WTC11 (cell line): ENCODE measurements at regions not wholly inside any gene's neighbourhood (a gene's known extent, or its start where the extent isn't known, plus 50 kb on each side); places are given as distances from the start of the nearest gene placed in this dataset.
A peak's percentile ranks its signal among the peaks of the same experiment; 100 is the strongest.

Experiments used
- ATAC-seq: fragments of 200-7000 bp; cut with Tn5 transposase; 2 replicates; pipeline ENCODE4 v1.10.0; 2021; ENCODE audit warnings: mild to moderate bottlenecking, moderate library complexity
- CTCF ChIA-PET: fragments of 300-600 bp; sonication (Branson Sonifier 250); formaldehyde crosslinking; loops from one replicate; lab custom pipeline; 2021; ENCODE audit warnings: antibody characterized with exemption; lab: Charles Lee
- POLR2A ChIA-PET: fragments of 350-600 bp; sonication (Branson Sonifier 250); formaldehyde crosslinking; loops from one replicate; lab custom pipeline; 2021; ENCODE audit warnings: antibody characterized with exemption; lab: Charles Lee
- DNase-seq: peaks from one replicate; pipeline ENCODE4 v3.0.0; 2021; ENCODE audit warnings: low spot score
- H3K27ac Mint-ChIP-seq: 2 replicates; pipeline ENCODE4 v1.8.0; 2021; ENCODE audit warnings: mixed read lengths
- H3K27me3 Mint-ChIP-seq: 2 replicates; pipeline ENCODE4 v1.8.0; 2021; ENCODE audit warnings: low read depth, mild to moderate bottlenecking, moderate library complexity, mixed read lengths
- H3K36me3 Mint-ChIP-seq: 2 replicates; pipeline ENCODE4 v1.8.0; 2021; ENCODE audit warnings: mixed read lengths
- H3K4me1 Mint-ChIP-seq: 2 replicates; pipeline ENCODE4 v1.8.0; 2022; ENCODE audit warnings: mixed read lengths
- H3K4me3 Mint-ChIP-seq: 2 replicates; pipeline ENCODE4 v1.8.0; 2021; ENCODE audit warnings: mild to moderate bottlenecking, moderate library complexity, mixed read lengths
- H3K9me3 Mint-ChIP-seq: 2 replicates; pipeline ENCODE4 v1.8.0; 2021; ENCODE audit warnings: mixed read lengths
- AR ChIP-seq: fragments of 250-450 bp; sonication (Bioruptor Pico); IDR thresholded peaks from 2 replicates; pipeline ENCODE4 v1.9.0; 2021; ENCODE audit warnings: mild to moderate bottlenecking
- ATF3 ChIP-seq: sonication (generic); formaldehyde crosslinking; conservative IDR thresholded peaks from 2 replicates; pipeline ENCODE4 v1.8.1; 2022; ENCODE audit warnings: mild to moderate bottlenecking, missing genetic modification reagents
- CREB1 ChIP-seq: sonication (generic); formaldehyde crosslinking; IDR thresholded peaks from 2 replicates; pipeline ENCODE4 v1.8.0; 2023; ENCODE audit warnings: mild to moderate bottlenecking, missing genetic modification reagents
- E2F4 ChIP-seq: sonication (generic); formaldehyde crosslinking; IDR thresholded peaks from 2 replicates; pipeline ENCODE4 v1.8.1; 2022; ENCODE audit warnings: low read depth, mild to moderate bottlenecking, moderate library complexity, missing genetic modification reagents, borderline replicate concordance
- E2F5 ChIP-seq: sonication (generic); formaldehyde crosslinking; IDR thresholded peaks from 2 replicates; pipeline ENCODE4 v1.8.1; 2022; ENCODE audit warnings: mild to moderate bottlenecking, moderate library complexity, missing genetic modification reagents
- EMX1 ChIP-seq: fragments of 250-450 bp; sonication (Bioruptor Pico); IDR thresholded peaks from 2 replicates; pipeline ENCODE4 v1.8.0; 2021; ENCODE audit warnings: mild to moderate bottlenecking
- FOXK1 ChIP-seq: sonication (generic); formaldehyde crosslinking; IDR thresholded peaks from 2 replicates; pipeline ENCODE4 v1.8.0; 2022; ENCODE audit warnings: mild to moderate bottlenecking, moderate library complexity, missing genetic modification reagents
- FOXP1 ChIP-seq: sonication (generic); formaldehyde crosslinking; IDR thresholded peaks from 2 replicates; pipeline ENCODE4 v1.8.0; 2022; ENCODE audit warnings: missing genetic modification reagents, mild to moderate bottlenecking, moderate library complexity, borderline replicate concordance
- GABPB1 ChIP-seq: sonication (generic); formaldehyde crosslinking; IDR thresholded peaks from 2 replicates; pipeline ENCODE4 v1.8.1; 2023; ENCODE audit warnings: mild to moderate bottlenecking, missing genetic modification reagents
- JAZF1 ChIP-seq: fragments of 250-450 bp; sonication (Bioruptor Pico); IDR thresholded peaks from 2 replicates; pipeline ENCODE4 v1.9.0; 2021; ENCODE audit warnings: moderate library complexity, mild to moderate bottlenecking, inconsistent platforms
- MXD4 ChIP-seq: fragments of 250-450 bp; sonication (Bioruptor Pico); IDR thresholded peaks from 2 replicates; pipeline ENCODE4 v1.8.0; 2021; ENCODE audit warnings: mild to moderate bottlenecking, moderate library complexity, borderline replicate concordance
- MYBL2 ChIP-seq: sonication (generic); formaldehyde crosslinking; IDR thresholded peaks from 2 replicates; pipeline ENCODE4 v1.8.1; 2023; ENCODE audit warnings: mild to moderate bottlenecking, moderate library complexity, missing genetic modification reagents
- NFATC4 ChIP-seq: fragments of 250-450 bp; sonication (Bioruptor Pico); IDR thresholded peaks from 2 replicates; pipeline ENCODE4 v1.9.0; 2021; ENCODE audit warnings: mild to moderate bottlenecking
- SMAD4 ChIP-seq: sonication (generic); formaldehyde crosslinking; IDR thresholded peaks from 2 replicates; pipeline ENCODE4 v1.8.0; 2022; ENCODE audit warnings: mild to moderate bottlenecking, missing genetic modification reagents
- TEAD4 ChIP-seq: sonication (generic); formaldehyde crosslinking; IDR thresholded peaks from 2 replicates; pipeline ENCODE4 v1.8.0; 2022; ENCODE audit warnings: mild to moderate bottlenecking, missing genetic modification reagents
- ZMAT4 ChIP-seq: fragments of 250-450 bp; sonication (Bioruptor Pico); IDR thresholded peaks from 2 replicates; pipeline ENCODE4 v1.9.0; 2021; ENCODE audit warnings: mild to moderate bottlenecking
- ZNF263 ChIP-seq: sonication (generic); formaldehyde crosslinking; IDR thresholded peaks from 2 replicates; pipeline ENCODE4 v1.8.1; 2022; ENCODE audit warnings: low read depth, mild to moderate bottlenecking, moderate library complexity, missing genetic modification reagents
- ZNF317 ChIP-seq: sonication (generic); formaldehyde crosslinking; IDR thresholded peaks from 2 replicates; pipeline ENCODE4 v1.8.1; 2023; ENCODE audit warnings: low read depth, mild to moderate bottlenecking, moderate library complexity, missing genetic modification reagents, borderline replicate concordance
- TF ChIP-seq, protein P1 (sequence below): fragments of 250-450 bp; sonication (Bioruptor Pico); IDR thresholded peaks from 2 replicates; pipeline ENCODE4 v1.8.0; 2021; ENCODE audit warnings: mild to moderate bottlenecking
- TF ChIP-seq, protein P2 (sequence below): sonication (generic); formaldehyde crosslinking; IDR thresholded peaks from 2 replicates; pipeline ENCODE4 v1.8.1; 2023; ENCODE audit warnings: mild to moderate bottlenecking, missing genetic modification reagents, borderline replicate concordance
- TF ChIP-seq, protein P3 (sequence below): sonication (generic); formaldehyde crosslinking; IDR thresholded peaks from 2 replicates; pipeline ENCODE4 v1.8.1; 2022; ENCODE audit warnings: mild to moderate bottlenecking, missing genetic modification reagents, moderate library complexity, borderline replicate concordance
- TF ChIP-seq, protein P4 (sequence below): sonication (generic); formaldehyde crosslinking; IDR thresholded peaks from 2 replicates; pipeline ENCODE4 v1.8.0; 2023; ENCODE audit warnings: missing genetic modification reagents

DNA sequence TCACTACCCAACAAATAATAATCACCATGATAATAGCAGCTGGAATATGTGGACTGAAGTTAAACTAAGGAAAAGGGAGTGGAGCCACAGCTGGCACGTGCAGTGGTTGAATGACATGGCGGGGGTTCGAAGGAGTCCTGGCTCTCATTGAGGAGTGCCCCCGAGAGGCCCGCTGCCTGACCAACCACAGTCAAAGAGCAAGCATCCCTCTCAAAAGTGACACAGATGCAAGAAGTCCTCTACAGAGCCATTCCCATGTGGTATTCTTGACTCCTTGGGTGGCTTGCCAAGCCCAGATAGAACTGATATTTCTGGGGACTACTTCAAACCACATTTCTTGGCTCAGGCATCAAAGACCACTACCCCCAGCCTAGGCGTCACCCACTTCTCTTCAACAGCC lies 405.1 kb downstream of the TNS1 start:
- H3K9me3 Mint-ChIP-seq = peaks cover 13% of the 10 kb centered on the region
- H3K4me3 Mint-ChIP-seq = no peak overlapping the region
- DNase-seq (no peak), ATAC-seq (no peak)
- H3K27ac Mint-ChIP-seq = no peak overlapping the region
- H3K4me1 Mint-ChIP-seq = peaks cover 40% of the 10 kb centered on the region
- no peak for TF ChIP-seq EMX1
- TF ChIP-seq, protein P1, sequence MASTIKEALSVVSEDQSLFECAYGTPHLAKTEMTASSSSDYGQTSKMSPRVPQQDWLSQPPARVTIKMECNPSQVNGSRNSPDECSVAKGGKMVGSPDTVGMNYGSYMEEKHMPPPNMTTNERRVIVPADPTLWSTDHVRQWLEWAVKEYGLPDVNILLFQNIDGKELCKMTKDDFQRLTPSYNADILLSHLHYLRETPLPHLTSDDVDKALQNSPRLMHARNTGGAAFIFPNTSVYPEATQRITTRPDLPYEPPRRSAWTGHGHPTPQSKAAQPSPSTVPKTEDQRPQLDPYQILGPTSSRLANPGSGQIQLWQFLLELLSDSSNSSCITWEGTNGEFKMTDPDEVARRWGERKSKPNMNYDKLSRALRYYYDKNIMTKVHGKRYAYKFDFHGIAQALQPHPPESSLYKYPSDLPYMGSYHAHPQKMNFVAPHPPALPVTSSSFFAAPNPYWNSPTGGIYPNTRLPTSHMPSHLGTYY (CRISPR knock-in tag) = no peak
- no peak for TF ChIP-seq ZNF263
- TF ChIP-seq TEAD4 (CRISPR knock-in tag) = no peak
- TF ChIP-seq CREB1 (CRISPR knock-in tag) = no peak
- TF ChIP-seq ZNF317 = no peak
- TF ChIP-seq ZMAT4 (CRISPR knock-in tag) = no peak
- no peak for TF ChIP-seq MXD4
- TF ChIP-seq GABPB1 (CRISPR knock-in tag) = no peak
- TF ChIP-seq JAZF1 = no peak
- no peak for TF ChIP-seq NFATC4 (CRISPR knock-in tag)
- no peak for TF ChIP-seq MYBL2 (CRISPR knock-in tag)
- TF ChIP-seq, protein P2, sequence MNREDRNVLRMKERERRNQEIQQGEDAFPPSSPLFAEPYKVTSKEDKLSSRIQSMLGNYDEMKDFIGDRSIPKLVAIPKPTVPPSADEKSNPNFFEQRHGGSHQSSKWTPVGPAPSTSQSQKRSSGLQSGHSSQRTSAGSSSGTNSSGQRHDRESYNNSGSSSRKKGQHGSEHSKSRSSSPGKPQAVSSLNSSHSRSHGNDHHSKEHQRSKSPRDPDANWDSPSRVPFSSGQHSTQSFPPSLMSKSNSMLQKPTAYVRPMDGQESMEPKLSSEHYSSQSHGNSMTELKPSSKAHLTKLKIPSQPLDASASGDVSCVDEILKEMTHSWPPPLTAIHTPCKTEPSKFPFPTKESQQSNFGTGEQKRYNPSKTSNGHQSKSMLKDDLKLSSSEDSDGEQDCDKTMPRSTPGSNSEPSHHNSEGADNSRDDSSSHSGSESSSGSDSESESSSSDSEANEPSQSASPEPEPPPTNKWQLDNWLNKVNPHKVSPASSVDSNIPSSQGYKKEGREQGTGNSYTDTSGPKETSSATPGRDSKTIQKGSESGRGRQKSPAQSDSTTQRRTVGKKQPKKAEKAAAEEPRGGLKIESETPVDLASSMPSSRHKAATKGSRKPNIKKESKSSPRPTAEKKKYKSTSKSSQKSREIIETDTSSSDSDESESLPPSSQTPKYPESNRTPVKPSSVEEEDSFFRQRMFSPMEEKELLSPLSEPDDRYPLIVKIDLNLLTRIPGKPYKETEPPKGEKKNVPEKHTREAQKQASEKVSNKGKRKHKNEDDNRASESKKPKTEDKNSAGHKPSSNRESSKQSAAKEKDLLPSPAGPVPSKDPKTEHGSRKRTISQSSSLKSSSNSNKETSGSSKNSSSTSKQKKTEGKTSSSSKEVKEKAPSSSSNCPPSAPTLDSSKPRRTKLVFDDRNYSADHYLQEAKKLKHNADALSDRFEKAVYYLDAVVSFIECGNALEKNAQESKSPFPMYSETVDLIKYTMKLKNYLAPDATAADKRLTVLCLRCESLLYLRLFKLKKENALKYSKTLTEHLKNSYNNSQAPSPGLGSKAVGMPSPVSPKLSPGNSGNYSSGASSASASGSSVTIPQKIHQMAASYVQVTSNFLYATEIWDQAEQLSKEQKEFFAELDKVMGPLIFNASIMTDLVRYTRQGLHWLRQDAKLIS = no peak
- TF ChIP-seq E2F5 (CRISPR knock-in tag) = no peak
- no peak for TF ChIP-seq SMAD4
- no peak for TF ChIP-seq E2F4 (CRISPR knock-in tag)
- CTCF ChIA-PET = no interaction called here
- POLR2A ChIA-PET = no interaction called here
- peaks cover 6% of the 10 kb centered on the region for H3K27me3 Mint-ChIP-seq
- H3K36me3 Mint-ChIP-seq = no peaks in the 10 kb centered on the region

DNA sequence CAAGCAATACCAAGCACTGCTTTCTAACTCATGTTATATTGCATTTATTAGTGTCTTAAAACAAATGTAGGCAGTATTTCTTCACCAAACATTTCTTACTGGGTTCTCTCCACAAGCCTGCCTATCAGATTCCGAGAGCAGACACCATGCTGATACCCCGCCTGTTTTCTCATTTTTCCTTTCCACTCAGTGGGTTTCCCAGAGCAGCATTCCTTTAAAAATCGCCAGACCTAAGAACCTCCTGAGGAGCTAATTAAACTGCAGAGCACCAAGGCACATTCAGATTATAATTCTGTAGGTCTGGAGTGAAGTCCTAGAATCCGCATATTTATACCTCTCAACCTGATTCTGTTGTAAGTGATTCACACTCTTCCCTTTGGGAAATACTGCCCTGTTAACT lies 405.6 kb downstream of the TNS1 start:
- ChIA-PET POLR2A (no interaction called here), CTCF (interaction anchor here (1.2 to 2.2 kb wide), 3 partner anchors 53 to 438 kb away, joined by 3 to 7 read pairs (median 5); no protein-coding TSS in a partner anchor)
- no peak for DNase-seq
- Mint-ChIP-seq H3K4me1 (peaks cover 40% of the 10 kb centered on the region), H3K27ac (0 out of 2 replicates have a peak overlapping the region, but pooled peaks have one; percentile 5), H3K4me3 (no peak overlapping the region), H3K9me3 (peaks cover 16% of the 10 kb centered on the region), H3K36me3 (no peaks in the 10 kb centered on the region), H3K27me3 (peaks cover 6% of the 10 kb centered on the region)
- peak; percentile 37 for ATAC-seq
- TF ChIP-seq, protein P3, sequence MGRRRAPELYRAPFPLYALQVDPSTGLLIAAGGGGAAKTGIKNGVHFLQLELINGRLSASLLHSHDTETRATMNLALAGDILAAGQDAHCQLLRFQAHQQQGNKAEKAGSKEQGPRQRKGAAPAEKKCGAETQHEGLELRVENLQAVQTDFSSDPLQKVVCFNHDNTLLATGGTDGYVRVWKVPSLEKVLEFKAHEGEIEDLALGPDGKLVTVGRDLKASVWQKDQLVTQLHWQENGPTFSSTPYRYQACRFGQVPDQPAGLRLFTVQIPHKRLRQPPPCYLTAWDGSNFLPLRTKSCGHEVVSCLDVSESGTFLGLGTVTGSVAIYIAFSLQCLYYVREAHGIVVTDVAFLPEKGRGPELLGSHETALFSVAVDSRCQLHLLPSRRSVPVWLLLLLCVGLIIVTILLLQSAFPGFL (CRISPR knock-in tag) = no peak
- TF ChIP-seq, protein P4, sequence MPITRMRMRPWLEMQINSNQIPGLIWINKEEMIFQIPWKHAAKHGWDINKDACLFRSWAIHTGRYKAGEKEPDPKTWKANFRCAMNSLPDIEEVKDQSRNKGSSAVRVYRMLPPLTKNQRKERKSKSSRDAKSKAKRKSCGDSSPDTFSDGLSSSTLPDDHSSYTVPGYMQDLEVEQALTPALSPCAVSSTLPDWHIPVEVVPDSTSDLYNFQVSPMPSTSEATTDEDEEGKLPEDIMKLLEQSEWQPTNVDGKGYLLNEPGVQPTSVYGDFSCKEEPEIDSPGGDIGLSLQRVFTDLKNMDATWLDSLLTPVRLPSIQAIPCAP (CRISPR knock-in tag) = no peak
- TF ChIP-seq ATF3 = no peak
- no peak for TF ChIP-seq AR
- TF ChIP-seq FOXP1 (CRISPR knock-in tag) = no peak
- TF ChIP-seq FOXK1 (CRISPR knock-in tag) = no peak
